Heart left ventricle (tissue), 13 donors: ENCODE measurements at regions not wholly inside any gene's neighbourhood (a gene's known extent, or its start where the extent isn't known, plus 50 kb on each side); places are given as distances from the start of the nearest gene placed in this dataset.

ENCODE experiments used
- CTCF ChIP-seq, 12 donors: fragments of 200-600 bp; sonication (generic) in 4 of 12; IDR thresholded peaks; one replicate each; pipeline versions ENCODE4 v1.5.0 to v1.8.0; 2018 to 2022; ENCODE audit warnings: antibody characterized with exemption in 12 of 12, mild to moderate bottlenecking in 5 of 12
- POLR2A ChIP-seq, 2 donors: fragments of 450-650 bp; IDR thresholded peaks; one replicate each; pipeline ENCODE4 v1.6.1; 2017; ENCODE audit warnings: antibody characterized with exemption in 2 of 2, mild to moderate bottlenecking in 2 of 2, moderate library complexity in 2 of 2
- donor health status: ischemic (EF 13 %, LVEDD 7.1; RV severe dilation, severe dysfunction).
- donor health status: DM: no; HTN: yes; CAD: no.
- donor health status: DM: no; HTN: no; CAD: no.
- donor health status: ischemic (EF 25% LVEDD 6.9; RV normal size, moderate dysfunction).
- donor health status: ischemic (EF 25% LVEDD 5.7; RV mildly dilated, moderate dysfunction).
- donor health status: ischemic (EF 35%, LVEDD 5.7; RV mildly dilated, moderate dysfunction).
- donor health status: nonischemic (EF 11% LVEDD 7.7; RV severe dilation, severe dysfunction).
- donor health status: DM: yes; HTN: yes; CAD: no.
- donor health status: PGD.
- donor health status: ischemic (EF 29% LVEDD 5.4; RV normal size, mild dysfunction).
- donor health status: nonischemic (EF 23%, LVEDD 6.1; RV moderate dilation, normal function).

GRCh38 chr11:69359735-69360480 is 66.0 kb downstream of the MYEOV start:
- TF ChIP-seq CTCF (IDR thresholded peaks at IDR 0.05) (no peak), POLR2A (IDR thresholded peaks at IDR 0.05) (no peak)
